ENCODE measurements at regions not wholly inside any gene's neighbourhood (a gene's known extent, or its start where the extent isn't known, plus 50 kb on each side); places are given as distances from the start of the nearest gene placed in this dataset.

GRCh38 chr14:45811155-45811554, 558.2 kb upstream of the MIS18BP1 start:
- H3K9ac ChIP-seq (ENCODE audit: insufficient read depth in 1 of 2, low read depth in 2 of 2, low read length in 2 of 2) = no peak overlapping the region
- FAIRE-seq (no peak), DNase-seq (ENCODE audit: extremely low read depth in 1 of 4, low spot score in 3 of 4) (no peak), ATAC-seq (no peak)
- no peaks in the 10 kb centered on the region for H3K9me3 ChIP-seq (replicated peaks; ENCODE audit: control insufficient read depth, insufficient read depth, low read depth, low read length)
- no peak overlapping the region for H3K4me2 ChIP-seq (ENCODE audit: insufficient read depth, low read length)
- H3K9me1 ChIP-seq (ENCODE audit: control insufficient read depth, insufficient read depth, low read length) = no peaks in the 10 kb centered on the region
- 0% methylated on average over 2 of the region's 2 CpGs for WGBS (ENCODE audit: insufficient coverage, low coverage, missing lambda C conversion rate)
- H3K27me3 ChIP-seq (ENCODE audit: control insufficient read depth in 2 of 2, insufficient read depth in 2 of 2, low read length in 2 of 2) = no peaks in the 10 kb centered on the region
- no peaks in the 10 kb centered on the region for H3K79me2 ChIP-seq (ENCODE audit: control insufficient read depth, insufficient read depth, low read length)
- in situ Hi-C loops (cut with MboI) = no loop called here
- CTCF ChIA-PET (ENCODE audit: low intra/inter-chr PET ratio) = no interaction called here
- POLR2A ChIA-PET = no interaction called here
- no peaks in the 10 kb centered on the region for H3K4me1 ChIP-seq (replicated peaks in 1 of 2; ENCODE audit: control insufficient read depth in 2 of 2, insufficient read depth in 2 of 2, low read length in 2 of 2)
- intact Hi-C loops (cut with micrococcal nuclease) = no loop called here
- no peak overlapping the region for H2AFZ ChIP-seq (ENCODE audit: low read depth, low read length)
- BruUV-seq (replicated peaks) = no TSS peak
- TF ChIP-seq CUX1 (CRISPR knock-in tag; IDR thresholded peaks at IDR 0.05) = no peak
- TF ChIP-seq JUNB (CRISPR knock-in tag; conservative IDR thresholded peaks at IDR 0.05) = no peak
- TF ChIP-seq RNF219 (CRISPR knock-in tag; IDR thresholded peaks at IDR 0.05) = no peak
- no peak for TF ChIP-seq ZNF23 (CRISPR knock-in tag; IDR thresholded peaks at IDR 0.05)
- no peak for TF ChIP-seq ZBTB5 (IDR thresholded peaks at IDR 0.05)
- TF ChIP-seq YY1 (IDR thresholded peaks at IDR 0.05; ENCODE audit: borderline replicate concordance in 1 of 3, control insufficient read depth in 1 of 3, extremely low read depth in 1 of 3, insufficient read depth in 3 of 3, insufficient read length in 1 of 3, insufficient replicate concordance in 2 of 3, low read depth in 1 of 3, low read length in 2 of 3) = no peak
- TF ChIP-seq ZFPM2 (CRISPR knock-in tag; IDR thresholded peaks at IDR 0.05) = no peak
- no peak for TF ChIP-seq ZNF274 (IDR thresholded peaks at IDR 0.05; ENCODE audit: borderline replicate concordance, low read depth, low read length)
- no peak for TF ChIP-seq ZBTB17 (CRISPR knock-in tag; IDR thresholded peaks at IDR 0.05)
- TF ChIP-seq SNIP1 (IDR thresholded peaks at IDR 0.05; ENCODE audit: low read depth) = no peak
- H4K20me1 ChIP-seq (replicated peaks; ENCODE audit: control insufficient read depth, insufficient read depth, low read length) = no peaks in the 10 kb centered on the region
- H3K4me3 ChIP-seq = no peak overlapping the region
- no peak overlapping the region for H3K27ac ChIP-seq (ENCODE audit: extremely low read depth, low read depth, low read length)
- H3K36me3 ChIP-seq (ENCODE audit: control insufficient read depth, insufficient read depth, low read length) = no peaks in the 10 kb centered on the region
